ENCODE measurements at regions not wholly inside any gene's neighbourhood (a gene's known extent, or its start where the extent isn't known, plus 50 kb on each side); places are given as distances from the start of the nearest gene placed in this dataset.

DNA sequence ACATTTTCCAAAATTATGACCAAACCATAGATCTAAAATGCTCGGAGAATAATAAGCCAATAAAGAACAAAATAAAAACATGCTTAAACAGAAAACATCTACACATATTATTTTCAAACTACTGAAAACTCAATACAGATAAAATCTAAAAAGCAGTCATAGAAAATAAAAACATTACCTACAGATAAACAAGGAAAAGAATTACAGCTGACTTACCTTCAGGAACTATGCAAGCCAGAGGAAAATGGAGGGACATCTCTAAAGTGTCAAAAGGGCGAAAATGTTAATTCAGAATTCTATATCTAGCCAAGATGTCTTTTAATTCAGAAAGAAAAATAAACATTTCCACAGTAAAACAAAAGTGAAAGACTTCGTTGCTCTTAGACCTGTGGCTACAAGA, 112.9 kb upstream of the GYPC start:
- Histone ChIP-seq H3K27me3 (ENCODE audit: control insufficient read depth, insufficient read depth, low read length) (no peaks in the 10 kb centered on the region), H3K36me3 (ENCODE audit: control insufficient read depth, insufficient read depth, low read length) (no peaks in the 10 kb centered on the region), H3K4me3 (replicated peaks in 1 of 4; ENCODE audit: control extremely low read depth in 1 of 4, insufficient read depth in 1 of 4, low read depth in 3 of 4, low read length in 4 of 4) (no peak overlapping the region), H3K27ac (ENCODE audit: insufficient read depth, low read length) (no peak overlapping the region), H2AFZ (ENCODE audit: low read length) (no peak overlapping the region), H3K9ac (ENCODE audit: insufficient read depth, low read length) (no peak overlapping the region), H3K4me1 (ENCODE audit: control insufficient read depth, extremely low read depth, insufficient read depth, low read length) (no peaks in the 10 kb centered on the region), H3K79me2 (ENCODE audit: control insufficient read depth, insufficient read depth, low read length) (no peaks in the 10 kb centered on the region), H3K4me2 (ENCODE audit: extremely low read depth, insufficient read depth, low read length) (no peak overlapping the region), H3K9me3 (ENCODE audit: control insufficient read depth, insufficient read depth, low read depth, low read length) (no peaks in the 10 kb centered on the region), H4K20me1 (ENCODE audit: control insufficient read depth, extremely low read depth, insufficient read depth, low read length) (no peaks in the 10 kb centered on the region)
- TF ChIP-seq, protein P1, sequence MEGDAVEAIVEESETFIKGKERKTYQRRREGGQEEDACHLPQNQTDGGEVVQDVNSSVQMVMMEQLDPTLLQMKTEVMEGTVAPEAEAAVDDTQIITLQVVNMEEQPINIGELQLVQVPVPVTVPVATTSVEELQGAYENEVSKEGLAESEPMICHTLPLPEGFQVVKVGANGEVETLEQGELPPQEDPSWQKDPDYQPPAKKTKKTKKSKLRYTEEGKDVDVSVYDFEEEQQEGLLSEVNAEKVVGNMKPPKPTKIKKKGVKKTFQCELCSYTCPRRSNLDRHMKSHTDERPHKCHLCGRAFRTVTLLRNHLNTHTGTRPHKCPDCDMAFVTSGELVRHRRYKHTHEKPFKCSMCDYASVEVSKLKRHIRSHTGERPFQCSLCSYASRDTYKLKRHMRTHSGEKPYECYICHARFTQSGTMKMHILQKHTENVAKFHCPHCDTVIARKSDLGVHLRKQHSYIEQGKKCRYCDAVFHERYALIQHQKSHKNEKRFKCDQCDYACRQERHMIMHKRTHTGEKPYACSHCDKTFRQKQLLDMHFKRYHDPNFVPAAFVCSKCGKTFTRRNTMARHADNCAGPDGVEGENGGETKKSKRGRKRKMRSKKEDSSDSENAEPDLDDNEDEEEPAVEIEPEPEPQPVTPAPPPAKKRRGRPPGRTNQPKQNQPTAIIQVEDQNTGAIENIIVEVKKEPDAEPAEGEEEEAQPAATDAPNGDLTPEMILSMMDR (conservative IDR thresholded peaks at IDR 0.05 in 1 of 2, IDR thresholded peaks at IDR 0.05 in 1 of 2; ENCODE audit: low read depth in 1 of 2, low read length in 2 of 2), result no peak
- TF ChIP-seq EZH2 (IDR thresholded peaks at IDR 0.05; ENCODE audit: low read length, missing control alignments), result no peak
- peak; percentile 0 to 5 for DNase-seq (ENCODE audit: low read depth in 2 of 2)

DNA sequence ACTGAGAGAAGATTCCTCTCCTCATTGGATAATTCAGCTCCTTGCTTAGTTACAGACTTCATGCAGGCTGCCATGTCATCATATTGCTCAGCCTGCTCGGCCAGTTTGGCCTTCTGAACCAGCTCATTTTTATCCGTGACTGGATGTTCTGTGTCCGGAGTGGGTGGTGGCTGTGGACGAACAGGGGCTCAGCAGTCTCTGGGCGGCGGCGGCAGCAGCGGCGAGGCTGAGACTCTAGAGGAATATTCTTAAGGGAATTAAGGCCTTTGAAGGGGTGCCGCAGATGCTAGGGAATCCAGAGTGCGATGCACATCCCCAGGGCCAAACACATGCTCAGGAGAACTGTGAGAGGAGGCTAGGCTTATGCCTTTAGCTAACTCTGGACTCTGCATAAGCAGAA, 97.9 kb upstream of the GYPC start:
- no peaks in the 10 kb centered on the region for H3K79me2 ChIP-seq (ENCODE audit: control insufficient read depth, insufficient read depth, low read length)
- TF ChIP-seq, protein P1 (conservative IDR thresholded peaks at IDR 0.05 in 1 of 2, IDR thresholded peaks at IDR 0.05 in 1 of 2; ENCODE audit: low read depth in 1 of 2, low read length in 2 of 2), result no peak
- TF ChIP-seq EZH2 (IDR thresholded peaks at IDR 0.05; ENCODE audit: low read length, missing control alignments), result no peak
- H3K27me3 ChIP-seq (ENCODE audit: control insufficient read depth, insufficient read depth, low read length), result no peaks in the 10 kb centered on the region
- H3K4me2 ChIP-seq (ENCODE audit: extremely low read depth, insufficient read depth, low read length), result no peak overlapping the region
- no peaks in the 10 kb centered on the region for H3K36me3 ChIP-seq (ENCODE audit: control insufficient read depth, insufficient read depth, low read length)
- H3K9me3 ChIP-seq (ENCODE audit: control insufficient read depth, insufficient read depth, low read depth, low read length), result no peaks in the 10 kb centered on the region
- no peaks in the 10 kb centered on the region for H3K4me1 ChIP-seq (ENCODE audit: control insufficient read depth, extremely low read depth, insufficient read depth, low read length)
- DNase-seq (ENCODE audit: low read depth in 2 of 2), result no peak
- no peak overlapping the region for H2AFZ ChIP-seq (ENCODE audit: low read length)
- H3K27ac ChIP-seq (ENCODE audit: insufficient read depth, low read length), result no peak overlapping the region
- no peak overlapping the region for H3K9ac ChIP-seq (ENCODE audit: insufficient read depth, low read length)
- no peak overlapping the region for H3K4me3 ChIP-seq (replicated peaks in 1 of 4; ENCODE audit: control extremely low read depth in 1 of 4, insufficient read depth in 1 of 4, low read depth in 3 of 4, low read length in 4 of 4)
- H4K20me1 ChIP-seq (ENCODE audit: control insufficient read depth, extremely low read depth, insufficient read depth, low read length), result no peaks in the 10 kb centered on the region

DNA sequence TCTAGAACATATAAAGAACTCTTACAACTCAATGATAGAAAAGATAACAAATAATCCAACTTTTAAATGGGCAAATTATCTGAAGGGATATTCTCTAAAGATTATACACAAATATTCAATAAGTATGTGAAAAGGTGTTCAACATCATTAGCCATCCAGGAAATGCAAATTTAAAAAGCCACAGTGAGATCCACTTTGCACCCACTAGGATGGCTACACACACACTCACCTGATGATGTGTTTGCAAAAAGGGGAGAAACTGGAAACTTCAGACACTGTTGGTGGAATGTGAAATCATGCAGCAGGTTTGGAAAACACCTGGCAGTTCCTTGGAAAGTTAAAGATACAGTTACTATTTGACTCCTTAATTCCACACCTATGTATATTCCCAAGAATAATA, 87.2 kb upstream of the GYPC start:
- H3K4me2 ChIP-seq (ENCODE audit: extremely low read depth, insufficient read depth, low read length), result no peak overlapping the region
- TF ChIP-seq EZH2 (IDR thresholded peaks at IDR 0.05; ENCODE audit: low read length, missing control alignments), result no peak
- TF ChIP-seq, protein P1 (conservative IDR thresholded peaks at IDR 0.05 in 1 of 2, IDR thresholded peaks at IDR 0.05 in 1 of 2; ENCODE audit: low read depth in 1 of 2, low read length in 2 of 2), result no peak
- no peak overlapping the region for H3K27ac ChIP-seq (ENCODE audit: insufficient read depth, low read length)
- H3K4me1 ChIP-seq (ENCODE audit: control insufficient read depth, extremely low read depth, insufficient read depth, low read length), result no peaks in the 10 kb centered on the region
- H2AFZ ChIP-seq (ENCODE audit: low read length), result no peak overlapping the region
- no peaks in the 10 kb centered on the region for H3K79me2 ChIP-seq (ENCODE audit: control insufficient read depth, insufficient read depth, low read length)
- no peaks in the 10 kb centered on the region for H3K27me3 ChIP-seq (ENCODE audit: control insufficient read depth, insufficient read depth, low read length)
- DNase-seq (ENCODE audit: low read depth in 2 of 2), result no peak
- no peak overlapping the region for H3K9ac ChIP-seq (ENCODE audit: insufficient read depth, low read length)
- no peaks in the 10 kb centered on the region for H3K9me3 ChIP-seq (ENCODE audit: control insufficient read depth, insufficient read depth, low read depth, low read length)
- H4K20me1 ChIP-seq (ENCODE audit: control insufficient read depth, extremely low read depth, insufficient read depth, low read length), result no peaks in the 10 kb centered on the region
- no peaks in the 10 kb centered on the region for H3K36me3 ChIP-seq (ENCODE audit: control insufficient read depth, insufficient read depth, low read length)
- H3K4me3 ChIP-seq (replicated peaks in 1 of 4; ENCODE audit: control extremely low read depth in 1 of 4, insufficient read depth in 1 of 4, low read depth in 3 of 4, low read length in 4 of 4), result no peak overlapping the region

Data from fibroblast of lung (primary cell).